T1000 (cell line): ENCODE measurements at regions not wholly inside any gene's neighbourhood (a gene's known extent, or its start where the extent isn't known, plus 50 kb on each side); places are given as distances from the start of the nearest gene placed in this dataset.

ENCODE experiments used
- DNase-seq: peaks from one replicate; lab custom pipeline; 2025; ENCODE audit warnings: mixed read lengths; lab: John Stamatoyannopoulos, UW

DNA sequence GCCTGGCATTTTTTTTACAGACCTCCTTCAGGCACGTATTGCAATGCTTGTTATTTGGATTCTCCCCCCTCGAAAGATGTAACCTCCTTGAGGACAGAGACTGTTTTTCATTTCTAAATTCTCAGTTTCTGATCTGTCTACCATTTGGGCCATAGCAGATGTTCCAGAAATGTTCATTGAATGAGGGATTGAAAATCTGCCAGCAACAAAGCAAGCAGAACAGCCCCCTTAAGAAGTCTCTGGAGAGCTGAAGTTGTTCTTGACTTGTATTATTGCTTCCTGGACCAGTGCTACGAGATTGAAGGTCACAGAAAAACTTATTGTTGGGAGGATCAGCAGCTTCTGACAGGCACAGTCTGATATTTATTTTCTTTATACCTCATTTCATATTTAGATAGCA is 355.5 kb downstream of the EPHA4 start:
- no peak for DNase-seq

DNA sequence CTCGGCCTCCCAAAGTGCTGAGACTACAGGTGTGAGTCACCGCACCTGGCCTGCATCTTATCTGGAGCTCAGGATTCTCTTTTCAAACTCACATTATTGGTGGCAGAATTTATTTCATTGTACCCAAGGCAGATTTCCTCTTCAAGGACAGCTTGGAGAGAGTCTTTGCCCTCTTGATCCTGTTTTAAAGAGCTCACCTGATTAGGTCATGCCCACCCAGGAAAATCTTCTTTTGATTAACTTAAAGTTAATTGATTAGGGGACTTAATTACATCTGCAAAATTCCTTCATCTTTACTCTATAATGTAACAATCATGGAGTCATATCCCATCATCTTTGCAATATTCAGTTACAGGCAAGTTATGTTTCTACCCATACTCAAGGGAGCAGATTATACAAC is 346.4 kb downstream of the EPHA4 start:
- DNase-seq = no peak

DNA sequence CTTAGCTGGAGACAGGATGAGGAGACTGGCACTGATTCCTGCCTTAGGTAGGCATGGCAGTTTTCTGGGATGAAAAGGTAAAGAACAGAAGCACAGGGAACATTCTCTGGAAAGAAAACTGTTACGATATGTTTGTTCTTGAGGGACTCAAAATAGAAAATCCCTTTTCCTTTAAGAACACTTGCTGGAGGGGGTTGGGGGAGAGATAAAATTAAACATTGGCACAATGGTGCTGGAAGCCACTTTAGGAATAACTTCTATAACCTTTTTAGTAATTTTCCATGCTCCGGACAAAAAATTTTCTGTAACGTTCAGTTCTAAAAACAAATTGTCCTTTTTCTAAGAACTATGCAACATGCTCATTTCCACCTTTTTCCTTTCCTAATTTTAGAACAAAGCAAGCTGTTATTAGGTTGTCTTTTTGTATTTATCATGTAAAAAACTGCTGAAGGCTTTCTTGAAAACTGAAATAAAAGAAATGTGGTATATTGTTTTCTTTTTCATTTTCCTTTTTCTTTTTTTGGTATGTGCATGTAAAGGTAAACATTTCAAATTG is 343.8 kb downstream of the EPHA4 start:
- DNase-seq = no peak

DNA sequence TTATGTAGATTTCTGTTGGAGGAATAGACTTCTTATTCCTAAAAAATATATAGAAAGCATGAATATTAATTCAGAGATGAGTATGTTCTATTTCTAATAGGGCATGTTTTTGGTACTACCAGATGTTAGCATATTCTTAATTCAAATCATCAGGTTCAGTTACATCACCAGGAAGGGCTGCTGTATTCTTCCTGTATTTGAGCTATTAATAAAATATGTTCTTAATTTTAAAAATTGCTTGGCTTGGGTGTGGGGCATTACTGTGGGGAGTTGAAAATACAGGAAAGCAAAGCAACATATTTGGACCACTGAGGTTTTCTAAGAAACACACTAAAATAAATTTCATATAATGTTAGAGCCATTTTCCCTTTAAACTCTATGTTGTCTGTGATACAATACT is 343.0 kb downstream of the EPHA4 start:
- DNase-seq = no peak

DNA sequence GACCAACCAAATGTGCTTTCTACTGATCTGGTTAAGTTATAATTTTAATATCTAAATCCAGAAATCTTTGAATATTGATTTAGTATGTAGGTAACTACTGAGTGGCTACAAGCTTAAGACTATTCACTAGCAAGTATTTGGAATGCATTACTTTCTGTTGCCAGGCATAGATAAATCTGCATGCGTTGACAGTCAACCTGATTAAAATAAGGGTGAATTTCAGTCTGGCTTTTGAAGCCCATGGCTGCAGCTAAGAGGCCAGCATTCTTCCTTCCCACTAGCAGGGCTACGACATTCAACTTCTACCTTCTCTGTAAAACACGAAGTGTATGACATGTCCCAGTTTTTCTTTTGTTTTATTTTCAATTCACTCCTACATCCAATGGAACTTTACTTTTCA is 340.6 kb downstream of the EPHA4 start:
- DNase-seq = no peak

DNA sequence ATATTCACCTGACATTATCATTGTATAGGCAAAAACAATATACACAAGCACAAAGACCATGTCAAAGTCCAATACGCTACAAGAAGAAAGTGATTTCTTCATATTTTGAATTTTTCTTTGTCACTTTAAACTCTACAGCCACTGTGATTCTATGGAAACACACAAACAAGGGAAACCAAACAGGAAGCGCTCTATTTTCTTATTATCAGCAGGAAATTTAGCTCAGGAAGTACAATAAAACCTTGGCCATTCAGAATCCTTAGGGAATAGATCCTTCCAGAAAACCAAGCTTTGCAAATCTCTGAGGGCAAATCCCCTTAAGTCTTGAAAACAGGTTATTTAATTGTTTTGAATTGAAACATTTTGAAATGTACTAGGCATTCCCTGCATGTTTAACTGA is 336.2 kb downstream of the EPHA4 start:
- DNase-seq = no peak

DNA sequence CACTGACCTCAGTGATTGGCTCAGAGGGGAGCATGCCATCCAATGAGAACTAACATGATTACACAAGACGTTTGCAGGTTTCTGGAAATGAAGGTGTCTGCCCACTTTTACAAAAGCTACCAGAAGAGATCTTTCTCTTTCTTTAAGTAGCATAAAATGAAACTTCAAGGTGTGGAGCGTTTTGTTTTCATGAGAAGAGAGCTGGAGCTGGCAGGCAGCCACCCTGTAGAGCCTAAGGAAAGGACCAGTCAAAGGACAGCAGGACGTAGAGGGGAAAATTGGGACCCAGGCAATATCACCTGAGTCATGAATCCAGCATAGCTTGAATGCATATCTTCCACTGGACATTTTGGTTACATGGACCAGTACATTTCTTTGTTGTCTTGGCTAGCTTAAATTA is 331.0 kb downstream of the EPHA4 start:
- DNase-seq = no peak

DNA sequence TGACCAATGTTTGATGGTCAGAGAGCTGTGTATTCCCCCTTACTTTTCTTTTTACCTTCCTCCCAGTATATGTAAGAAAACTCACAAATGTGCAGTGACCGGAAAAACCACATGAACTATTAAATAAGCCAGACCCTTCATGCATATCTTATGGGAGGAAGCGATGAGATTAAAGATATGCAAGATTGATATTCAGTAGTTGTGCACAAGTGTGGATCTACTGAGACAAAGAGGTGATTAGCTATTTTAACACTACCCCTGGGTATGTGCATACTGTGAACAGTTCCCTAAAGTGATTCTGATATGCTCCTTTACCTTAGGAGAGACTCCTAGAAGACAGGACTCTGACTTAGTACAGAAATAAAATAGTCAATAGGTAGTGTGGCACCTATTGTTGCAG is 328.3 kb downstream of the EPHA4 start:
- DNase-seq = no peak

DNA sequence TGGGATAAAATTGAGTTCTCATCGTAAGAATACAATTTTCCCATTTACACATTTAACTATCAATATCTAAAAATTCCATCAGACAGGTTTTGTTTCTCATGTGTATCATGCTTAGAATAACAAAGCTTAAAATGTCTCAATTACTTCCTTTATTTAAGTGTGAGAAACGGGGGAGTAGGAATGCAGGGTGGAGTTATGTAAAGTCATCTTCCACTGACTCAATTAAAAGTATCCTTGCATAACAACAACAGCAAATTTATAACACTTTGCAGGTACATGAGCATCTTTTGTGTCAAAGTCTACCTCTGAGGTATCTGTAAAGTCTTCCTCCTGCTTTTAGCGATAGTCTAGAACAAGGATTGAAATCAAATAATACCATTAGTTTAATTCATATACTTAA is 327.1 kb downstream of the EPHA4 start:
- no peak for DNase-seq

DNA sequence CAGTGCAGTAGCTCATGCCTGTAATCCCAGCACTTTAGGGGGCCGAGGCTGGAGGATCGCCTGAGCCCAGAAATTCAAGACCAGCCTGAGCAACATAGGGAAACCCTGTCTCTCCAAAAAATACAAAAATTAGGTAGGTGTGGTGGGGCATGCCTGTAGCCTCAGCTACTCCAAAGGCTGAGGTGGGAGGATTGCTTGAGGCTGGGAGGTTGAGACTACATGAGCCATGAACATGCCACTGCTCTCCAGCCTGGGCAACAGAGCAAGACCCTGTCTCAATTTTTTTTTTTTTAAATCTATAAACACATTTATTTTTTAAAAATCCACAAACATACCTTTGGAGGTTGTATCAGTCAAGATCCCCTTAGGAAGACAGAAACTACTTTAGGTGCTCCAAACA is 326.3 kb downstream of the EPHA4 start:
- no peak for DNase-seq

DNA sequence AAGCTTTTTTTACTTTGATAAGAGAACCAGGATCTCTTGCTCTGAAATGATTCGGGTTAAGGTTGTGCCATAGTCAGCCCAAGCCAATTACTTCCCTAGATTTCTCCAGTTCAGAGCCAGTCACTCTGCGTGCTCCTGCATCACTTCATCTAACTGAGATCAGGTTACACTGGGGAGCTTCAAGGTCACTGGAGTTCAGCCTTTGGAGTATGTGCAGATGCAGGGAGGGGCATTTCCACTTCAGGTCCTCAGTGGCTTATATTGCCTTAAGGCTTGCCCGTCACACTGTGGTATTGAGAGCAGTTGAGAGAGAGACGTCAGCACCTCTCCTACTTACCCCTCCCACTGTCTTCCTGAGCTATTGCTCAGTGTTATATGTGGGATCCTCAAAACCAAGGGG is 317.8 kb downstream of the EPHA4 start:
- no peak for DNase-seq

DNA sequence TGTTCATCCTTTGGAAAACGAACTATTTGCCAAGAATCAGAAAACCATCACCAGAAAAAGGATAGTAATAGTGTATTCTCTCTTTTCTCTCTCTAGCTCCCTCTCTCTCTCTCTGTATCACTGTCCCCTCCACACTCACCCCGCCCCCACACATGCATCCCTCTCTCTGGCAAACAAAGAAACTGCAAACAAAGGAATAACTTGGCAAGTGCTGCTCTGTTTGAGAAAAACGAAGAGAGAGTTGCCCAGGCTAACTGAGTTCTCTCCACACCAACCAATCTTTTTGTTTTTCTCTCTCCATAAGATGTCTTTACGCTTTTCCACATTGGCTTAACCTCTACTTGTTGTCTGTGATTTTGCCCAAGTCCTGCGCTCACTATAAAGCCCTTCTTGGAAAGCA is 316.2 kb downstream of the EPHA4 start:
- no peak for DNase-seq

DNA sequence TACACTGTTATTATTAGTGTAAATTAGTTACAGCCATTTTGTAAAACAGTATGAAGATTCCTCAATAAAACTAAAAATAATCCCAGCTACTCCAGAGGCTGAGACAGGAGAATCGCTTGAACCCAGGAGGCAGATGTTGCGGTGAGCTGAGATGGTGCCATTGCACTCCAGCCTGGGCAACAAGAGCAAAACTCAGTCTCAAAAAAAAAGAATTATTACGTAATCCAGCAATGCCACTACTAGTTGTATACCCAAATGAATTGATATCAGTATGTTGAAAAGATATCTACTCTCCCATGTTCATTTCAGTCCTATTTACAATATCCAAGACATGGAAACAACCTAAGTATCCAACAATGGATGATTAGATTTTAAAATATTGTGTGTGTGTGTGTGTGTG is 313.6 kb downstream of the EPHA4 start:
- DNase-seq = no peak

DNA sequence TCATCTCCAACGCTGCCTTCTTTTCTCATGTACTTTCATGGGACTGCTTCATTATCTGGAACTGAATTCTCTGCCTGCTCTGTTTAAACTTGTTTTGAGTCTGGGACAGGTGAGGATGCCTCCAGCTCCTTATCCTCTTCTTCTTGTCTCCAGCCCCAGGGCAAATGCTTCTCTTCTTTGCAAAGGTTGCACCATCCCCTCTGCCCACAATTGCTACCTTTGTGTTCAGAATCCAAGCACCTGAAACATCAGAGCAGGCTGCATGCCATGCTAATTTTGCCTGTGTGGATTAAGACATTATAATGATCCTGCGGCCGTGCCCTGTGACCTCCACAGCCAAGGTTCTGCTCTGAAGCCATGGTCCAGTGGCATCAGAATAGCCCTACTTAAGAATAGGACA is 309.5 kb downstream of the EPHA4 start:
- DNase-seq = no peak

DNA sequence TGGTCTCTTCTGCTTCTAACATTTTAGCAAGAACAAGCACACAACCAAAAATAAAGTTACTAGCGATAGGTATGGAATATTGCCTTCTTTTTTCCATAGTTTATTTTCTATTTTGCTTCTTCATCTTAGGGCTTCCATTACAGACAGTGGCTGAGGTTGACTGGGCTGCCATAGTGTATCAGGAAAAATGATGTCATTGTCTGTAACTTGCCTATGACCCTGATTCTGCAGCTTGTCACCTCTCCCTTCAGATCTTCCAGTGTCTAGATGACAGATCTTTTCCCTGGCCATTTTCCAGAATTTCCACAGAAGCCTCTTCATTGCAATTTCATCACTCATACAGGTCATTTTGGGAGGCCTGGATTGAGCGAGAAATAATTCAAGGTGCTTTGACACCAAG is 308.5 kb downstream of the EPHA4 start:
- no peak for DNase-seq

DNA sequence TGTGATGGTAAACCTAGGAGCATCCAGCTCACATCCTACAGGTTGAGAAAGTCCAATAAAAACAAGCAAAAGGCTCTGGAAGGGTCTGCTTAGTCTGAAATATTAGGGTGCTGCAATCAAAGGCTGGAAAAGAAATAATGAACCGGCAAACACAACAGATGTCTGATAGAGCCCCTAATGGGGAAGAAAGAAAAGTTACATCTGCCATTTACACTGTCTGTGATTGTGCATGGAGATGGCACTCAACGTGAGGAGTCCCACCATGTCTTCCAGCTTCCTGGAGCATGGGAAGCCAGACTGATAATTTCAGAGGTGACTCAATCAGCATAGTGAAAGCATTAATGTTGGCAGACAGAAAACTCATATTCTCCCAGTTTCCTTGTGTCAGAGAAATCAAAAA is 307.8 kb downstream of the EPHA4 start:
- DNase-seq = no peak

DNA sequence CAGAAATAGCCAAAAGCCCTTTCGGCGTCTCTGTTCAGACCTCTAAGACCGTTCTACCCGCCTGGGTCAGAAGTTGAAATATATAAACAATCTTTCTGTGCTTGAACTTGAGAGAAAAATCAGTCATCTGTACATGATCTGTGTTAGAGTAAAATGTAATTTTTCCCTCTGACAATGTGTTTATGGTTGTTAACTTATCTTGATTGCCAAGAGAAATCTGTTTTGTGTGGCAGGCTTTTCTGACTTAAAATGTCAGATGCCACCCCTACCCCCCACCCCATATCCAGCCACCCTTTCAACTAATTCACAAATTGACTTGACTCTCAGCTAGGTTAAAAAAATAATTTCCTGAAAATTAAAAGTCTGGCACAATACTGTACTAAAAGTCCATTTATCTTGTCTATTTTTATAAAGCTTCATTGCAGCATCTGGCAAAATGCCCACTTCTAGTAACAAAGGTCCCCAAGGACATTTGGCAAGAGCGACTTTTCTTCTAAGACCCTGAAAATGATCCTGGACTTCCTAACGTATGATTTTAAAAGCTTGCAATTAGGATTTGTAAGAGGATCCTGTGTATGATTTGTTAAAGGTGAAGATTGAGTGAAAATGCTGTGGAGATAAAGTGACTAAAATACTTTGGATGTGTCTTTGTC is 304.2 kb downstream of the EPHA4 start:
- no peak for DNase-seq

DNA sequence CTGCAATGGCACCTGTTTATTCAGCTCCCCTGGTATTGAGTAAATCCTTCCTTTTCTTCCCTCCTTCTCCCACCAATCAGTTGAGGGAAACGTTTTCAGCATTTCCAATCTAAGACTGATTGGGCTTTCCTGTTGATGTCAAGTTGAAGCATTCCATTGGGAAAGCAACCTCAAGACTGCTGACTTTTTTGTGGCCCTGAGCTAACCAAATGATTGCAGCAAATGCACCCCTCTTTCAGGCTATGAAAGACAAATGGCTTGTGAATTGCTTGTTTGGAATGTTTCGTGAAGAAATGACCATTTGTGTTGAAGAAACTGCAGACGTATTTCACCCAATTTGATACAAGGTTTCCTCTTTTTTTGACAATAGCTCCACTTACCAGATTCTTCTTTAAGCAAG is 303.5 kb downstream of the EPHA4 start:
- no peak for DNase-seq

DNA sequence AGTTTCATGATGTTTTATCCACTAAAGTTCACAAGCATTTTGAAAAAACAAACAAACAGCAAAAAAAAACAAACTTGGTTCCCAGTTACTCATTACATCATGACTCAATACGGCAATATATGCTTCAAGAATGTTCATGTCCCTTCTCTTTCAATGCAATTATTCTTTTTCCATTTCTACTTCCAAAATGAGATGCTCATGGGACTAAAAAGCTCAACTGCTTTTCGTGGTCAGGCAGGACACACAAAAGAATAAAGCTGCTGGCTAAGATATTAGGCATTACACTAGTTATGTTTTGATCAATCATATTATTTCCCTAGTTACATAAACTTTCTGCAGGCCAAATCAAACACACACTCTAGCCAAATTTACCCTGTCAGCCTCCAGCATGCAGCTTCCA is 301.3 kb downstream of the EPHA4 start:
- no peak for DNase-seq

DNA sequence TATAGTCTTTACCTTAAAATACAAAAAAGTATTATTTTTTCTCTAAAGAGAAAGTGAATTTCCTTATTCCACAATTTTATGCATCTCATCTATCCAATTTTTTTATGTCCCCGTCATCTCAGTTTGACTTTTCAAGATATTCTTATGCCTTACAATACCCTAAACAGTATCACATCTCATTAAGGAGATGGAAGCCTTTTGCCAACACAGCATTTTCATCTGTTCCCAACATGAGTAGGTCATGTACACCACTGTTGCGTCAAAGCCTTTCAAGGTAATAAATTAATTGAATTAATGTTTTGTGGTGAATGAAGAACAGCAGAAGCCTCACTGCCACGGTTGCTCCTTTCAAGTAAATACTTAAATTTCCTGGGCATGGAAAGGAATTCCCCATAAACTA is 299.4 kb downstream of the EPHA4 start:
- DNase-seq = no peak

DNA sequence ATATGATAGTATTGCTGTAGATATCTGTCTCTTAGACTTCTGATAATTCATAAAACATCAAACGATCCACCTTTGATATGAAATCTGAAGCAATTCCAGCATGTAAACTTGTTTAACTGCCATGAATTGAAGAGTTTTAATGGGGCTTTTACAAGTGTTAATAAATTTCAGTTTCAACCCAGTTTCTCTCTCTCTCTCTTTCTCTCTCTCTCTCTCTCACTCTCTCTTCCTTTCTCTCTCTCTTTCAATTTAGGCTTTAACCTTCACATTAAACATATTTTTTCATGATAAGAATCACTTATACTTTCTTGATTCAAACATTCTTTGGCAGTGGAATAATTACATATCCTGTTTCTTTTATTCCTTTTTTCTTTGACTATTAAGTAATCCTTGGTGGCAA is 296.1 kb downstream of the EPHA4 start:
- no peak for DNase-seq

DNA sequence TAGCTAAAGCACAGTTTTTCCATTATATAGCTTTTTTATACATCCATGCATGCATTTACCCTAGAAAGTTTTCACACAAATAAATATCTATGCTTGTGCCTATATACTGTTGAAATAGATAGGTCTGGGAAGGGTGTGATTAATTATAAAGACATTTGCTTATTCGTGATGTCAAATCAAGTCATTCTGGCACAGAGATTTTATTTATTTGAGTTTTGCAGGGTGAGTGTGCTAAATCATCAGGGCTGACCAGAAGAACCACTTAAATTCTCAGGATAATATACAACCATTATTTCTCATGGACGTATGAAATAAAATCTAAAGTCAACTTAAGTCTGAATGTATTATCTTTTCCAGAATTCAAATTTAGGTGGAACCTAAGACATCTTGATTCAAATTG is 295.5 kb downstream of the EPHA4 start:
- DNase-seq = no peak

DNA sequence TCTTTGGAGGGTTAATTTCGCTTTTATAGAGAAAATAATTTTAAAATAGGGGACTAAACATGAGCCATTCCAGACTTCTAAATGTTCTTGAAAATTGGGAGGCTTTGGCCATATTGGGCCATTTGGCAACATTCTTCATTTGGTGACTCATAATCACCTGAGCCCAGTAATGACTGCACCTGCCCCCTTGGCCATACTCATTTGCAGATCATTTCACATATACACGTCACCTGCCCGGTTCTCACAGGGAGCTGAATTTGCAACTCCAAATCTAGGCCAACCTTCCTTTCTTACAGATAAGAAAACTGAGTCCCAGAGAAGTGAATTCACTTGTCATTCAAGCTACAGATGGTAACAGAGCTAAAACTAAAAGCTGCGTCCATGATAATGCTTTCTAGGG is 289.7 kb downstream of the EPHA4 start:
- no peak for DNase-seq

DNA sequence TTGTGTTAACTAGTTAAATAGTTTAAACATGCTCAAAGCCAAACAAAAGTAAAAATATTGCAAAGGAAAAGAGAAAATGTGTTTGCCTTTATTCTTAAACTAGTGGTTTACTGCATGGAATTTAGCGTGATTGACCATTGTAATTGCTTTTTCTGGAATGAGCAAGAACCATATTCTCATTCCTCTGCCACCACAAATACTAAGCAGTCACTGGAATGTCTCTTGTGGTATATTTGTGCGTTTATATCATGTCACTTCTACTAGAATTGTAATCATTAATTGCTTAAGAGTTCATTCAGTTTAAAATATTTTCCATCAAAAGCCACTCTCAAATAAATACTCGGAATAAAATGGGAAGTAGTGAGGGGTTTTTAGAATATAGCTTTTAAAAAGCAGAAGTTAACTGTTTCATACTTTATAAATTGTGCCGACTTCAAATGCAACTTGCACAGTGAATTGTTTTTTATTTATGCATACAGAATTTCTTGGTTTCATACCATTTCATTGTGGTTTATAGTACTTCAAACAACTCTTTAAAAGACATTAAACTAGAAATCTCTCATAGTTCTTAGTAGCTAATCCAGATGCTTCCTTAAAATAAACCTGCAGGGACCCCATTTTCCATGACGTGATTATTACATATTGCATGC is 288.1 kb downstream of the EPHA4 start:
- DNase-seq = no peak
